ENCODE measurements at regions not wholly inside any gene's neighbourhood (a gene's known extent, or its start where the extent isn't known, plus 50 kb on each side); places are given as distances from the start of the nearest gene placed in this dataset.
"Not testable (repeated sequence)": the region's sequence is repeated elsewhere in the genome, so short reads cannot be mapped to it uniquely, and the experiment has no call there.

- not testable (repeated sequence) for TF ChIP-seq CTCF (IDR thresholded peaks at IDR 0.05); FOSL2 (IDR thresholded peaks at IDR 0.05); FOSL2 (CRISPR knock-in tag; IDR thresholded peaks at IDR 0.05); CEBPB (IDR thresholded peaks at IDR 0.05); ZFP36 (IDR thresholded peaks at IDR 0.05; ENCODE audit: borderline replicate concordance, partially characterized antibody); EP300 (IDR thresholded peaks at IDR 0.05); POLR2A (IDR thresholded peaks at IDR 0.05; ENCODE audit: low read length); SREBF2 (IDR thresholded peaks at IDR 0.05); RARB (CRISPR knock-in tag; IDR thresholded peaks at IDR 0.05); CHD4 (IDR thresholded peaks at IDR 0.05; ENCODE audit: borderline replicate concordance); RAD21 (conservative IDR thresholded peaks at IDR 0.05 in 1 of 2, IDR thresholded peaks at IDR 0.05 in 1 of 2); EHMT2 (IDR thresholded peaks at IDR 0.05; ENCODE audit: low read depth); MYC (IDR thresholded peaks at IDR 0.05; ENCODE audit: borderline replicate concordance, low read length); TFCP2L1 (CRISPR knock-in tag; IDR thresholded peaks at IDR 0.05)
These were observed 122.0 kb downstream of the AHR start for GRCh38 chr7:17420308-17421015.
